NCI-H128 (cell line): ENCODE measurements at regions not wholly inside any gene's neighbourhood (a gene's known extent, or its start where the extent isn't known, plus 50 kb on each side); places are given as distances from the start of the nearest gene placed in this dataset.
"Not testable (repeated sequence)": the region's sequence is repeated elsewhere in the genome, so short reads cannot be mapped to it uniquely, and the experiment has no call there.

Source experiments
- DNase-seq: peaks from one replicate; lab custom pipeline; 2025; ENCODE audit not compliant: unreplicated experiment; lab: John Stamatoyannopoulos, UW

- DNase-seq = no peak
Observed at GRCh38 chr21:35164971-35165483, 115.9 kb upstream of the RUNX1 start.

- no peak for DNase-seq
Observed at GRCh38 chr21:35164380-35164779, 115.3 kb upstream of the RUNX1 start.

DNA sequence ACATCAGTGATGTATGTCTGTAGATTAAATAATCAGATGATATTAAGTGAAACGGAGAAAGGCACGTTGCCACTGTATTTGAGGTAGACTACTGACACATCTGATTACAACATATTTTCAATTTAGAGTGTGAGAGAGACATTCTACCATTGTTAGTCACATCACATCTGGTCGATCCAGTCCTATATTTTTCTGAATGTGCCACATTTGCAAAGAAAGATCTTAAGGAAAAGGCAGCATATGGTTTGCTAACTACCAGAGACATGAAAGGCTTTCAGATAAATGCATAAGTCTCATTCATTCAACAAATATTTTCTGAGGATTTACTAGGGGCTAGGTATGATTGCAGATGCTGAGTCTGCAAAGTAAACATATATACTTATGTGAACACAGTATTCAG, 114.3 kb upstream of the RUNX1 start:
- DNase-seq = no peak

DNA sequence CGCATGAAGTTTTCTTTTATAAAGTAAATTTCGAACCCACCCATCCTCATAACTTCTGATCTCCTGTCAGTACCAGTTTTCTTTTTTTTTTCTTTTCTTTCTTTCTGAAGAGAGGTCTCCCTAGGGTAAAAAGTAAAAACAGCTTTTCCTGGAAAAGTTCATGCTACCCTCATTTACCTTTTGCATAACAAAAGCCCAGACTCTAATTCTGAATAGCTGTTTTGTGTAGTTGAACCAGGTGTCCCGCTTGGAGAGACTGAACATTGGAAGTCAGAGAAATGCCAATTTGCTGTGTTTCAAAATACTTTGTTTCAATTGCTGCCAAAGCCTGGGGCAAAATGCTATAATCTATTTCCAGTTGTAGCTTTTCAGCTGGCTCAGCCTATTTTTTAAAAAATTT, 113.7 kb upstream of the RUNX1 start:
- DNase-seq = no peak

DNA sequence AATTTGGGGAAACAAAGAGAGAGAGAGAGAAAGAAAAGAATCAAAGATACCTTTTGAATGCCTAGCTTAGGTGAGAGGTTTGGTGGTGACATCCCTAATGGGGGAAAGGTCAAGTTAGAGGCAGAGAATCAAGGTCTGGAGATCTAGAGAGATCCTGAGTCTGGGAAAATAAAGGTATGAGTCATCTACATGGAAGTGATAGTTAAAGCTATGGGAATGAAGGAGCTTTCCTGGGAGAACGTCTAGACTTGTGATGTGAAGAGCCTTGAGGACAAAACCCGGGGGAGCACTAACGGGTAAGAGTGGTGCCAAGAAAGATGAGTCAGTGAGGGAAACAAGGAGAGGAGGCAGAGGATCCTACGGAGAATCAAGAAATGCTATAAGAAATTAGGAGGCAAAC, 110.8 kb upstream of the RUNX1 start:
- no peak for DNase-seq

DNA sequence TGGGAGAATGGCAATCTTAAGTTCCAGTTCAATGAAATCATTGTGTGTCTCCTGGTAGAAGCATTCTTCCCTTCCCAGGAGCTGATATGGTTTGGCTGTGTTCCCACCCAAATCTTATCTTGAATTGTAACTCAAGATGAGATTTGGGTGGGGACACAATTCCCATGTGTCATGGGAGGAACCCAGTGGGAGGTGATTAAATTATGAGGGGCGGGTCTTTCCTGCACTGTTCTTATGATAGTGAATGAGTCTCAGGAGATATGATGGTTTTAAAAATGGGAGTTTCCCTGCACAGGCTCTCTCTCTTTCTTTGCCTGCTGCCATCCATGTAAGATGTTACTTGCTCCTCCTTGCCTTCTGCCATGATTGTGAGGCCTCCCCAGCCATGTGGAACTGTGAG, 108.3 kb upstream of the RUNX1 start:
- not testable (repeated sequence) for DNase-seq

GRCh38 chr21:35156293-35157278, 107.5 kb upstream of the RUNX1 start:
- DNase-seq = no peak

DNA sequence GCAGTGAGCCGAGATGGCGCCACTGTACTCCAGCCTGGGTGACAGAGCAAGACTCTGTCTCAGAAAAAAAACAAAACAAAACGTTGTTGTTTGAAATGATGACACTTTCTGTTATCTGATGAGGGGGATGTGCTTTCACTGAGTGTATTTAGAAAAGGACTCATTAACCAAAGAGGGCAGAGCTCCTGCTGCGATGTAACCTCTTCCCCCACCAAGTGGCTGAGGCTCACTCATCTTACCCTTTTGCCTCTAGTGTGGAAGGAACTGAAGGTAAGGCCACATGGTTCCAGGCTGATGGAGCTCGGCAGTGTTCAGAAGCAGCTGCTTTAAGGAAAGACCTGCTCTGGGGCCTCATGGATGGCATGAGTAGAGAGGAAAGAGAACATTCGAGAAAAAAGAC, 105.7 kb upstream of the RUNX1 start:
- no peak for DNase-seq

- no peak for DNase-seq
Observed at GRCh38 chr21:35153671-35154070, 104.6 kb upstream of the RUNX1 start.

DNA sequence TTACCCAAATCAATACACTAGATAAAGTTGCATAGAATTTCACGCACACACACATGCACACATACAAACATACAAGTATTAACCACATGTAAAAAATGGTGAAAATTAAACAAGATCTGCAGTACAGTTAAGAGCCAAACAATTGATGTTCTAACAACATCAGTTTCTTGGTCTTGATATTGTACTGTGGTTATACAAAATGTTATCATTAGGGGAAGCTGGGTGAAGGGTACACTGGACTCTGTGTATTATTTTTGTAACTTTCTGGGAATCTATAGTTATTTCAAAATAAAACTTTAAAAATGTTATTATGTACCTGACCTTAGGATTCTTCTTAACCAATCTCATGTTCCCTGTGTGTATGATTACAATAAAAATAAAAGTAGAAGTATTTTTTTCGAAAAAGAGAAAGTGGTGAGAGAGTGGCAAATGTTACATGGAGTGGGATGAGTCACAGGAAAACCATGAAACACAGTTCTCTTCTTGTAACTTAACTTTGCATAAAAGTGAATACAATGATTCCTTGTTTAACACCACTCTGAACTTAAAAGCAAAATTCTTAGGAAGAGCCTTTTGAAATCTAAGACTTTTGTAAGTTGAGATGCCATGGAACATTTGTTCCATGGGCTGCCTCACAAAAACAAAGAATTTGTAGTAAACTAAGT, 101.6 kb upstream of the RUNX1 start:
- no peak for DNase-seq

DNA sequence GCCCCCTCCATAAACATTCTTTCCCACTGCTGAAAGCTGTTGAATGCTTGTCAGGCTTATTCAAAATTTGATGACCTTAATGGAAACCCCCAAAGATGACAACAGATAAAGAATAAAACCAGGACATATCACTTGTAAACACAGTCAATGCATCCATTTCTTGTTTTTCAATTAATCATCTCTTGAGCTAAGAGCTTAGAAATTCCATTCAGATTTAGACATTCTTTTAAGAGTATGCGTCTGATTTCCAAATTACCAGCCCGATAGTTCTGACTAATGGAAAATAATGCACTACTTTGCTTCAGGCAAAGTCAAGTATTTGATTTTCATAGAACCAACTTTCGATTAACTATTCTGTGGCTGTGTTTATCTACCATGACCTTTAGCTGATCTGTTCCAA, 100.6 kb upstream of the RUNX1 start:
- no peak for DNase-seq

GRCh38 chr21:35147439-35147838, 98.3 kb upstream of the RUNX1 start:
- no peak for DNase-seq

DNA sequence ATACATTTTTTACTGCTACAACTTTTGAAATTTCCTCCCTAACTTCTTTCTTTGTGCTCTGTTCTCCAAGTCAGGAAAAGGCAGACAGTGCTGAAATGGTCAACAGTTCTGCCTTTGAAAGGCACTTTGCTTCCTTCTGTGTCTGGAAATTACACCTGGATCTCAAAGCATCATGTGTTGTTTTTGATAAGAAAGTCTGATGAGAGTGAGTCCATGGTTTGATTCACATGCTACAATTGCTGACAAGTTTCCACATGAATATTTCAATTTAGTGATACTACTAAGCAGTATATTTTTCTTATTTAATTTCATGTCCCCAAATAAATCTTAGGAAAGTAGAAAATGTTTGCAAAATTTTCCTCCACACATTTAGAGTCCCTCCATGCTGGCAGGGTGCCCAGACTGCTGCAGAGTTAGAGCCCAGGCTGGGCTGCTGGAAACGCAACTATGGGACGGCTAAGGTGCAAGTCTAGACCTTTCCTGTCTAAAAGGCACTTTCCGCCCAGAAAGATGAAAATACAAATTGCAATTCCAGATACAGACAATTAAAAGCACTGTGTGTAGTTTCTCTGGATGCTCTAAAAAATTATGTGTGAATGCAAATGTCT, 96.6 kb upstream of the RUNX1 start:
- no peak for DNase-seq

DNA sequence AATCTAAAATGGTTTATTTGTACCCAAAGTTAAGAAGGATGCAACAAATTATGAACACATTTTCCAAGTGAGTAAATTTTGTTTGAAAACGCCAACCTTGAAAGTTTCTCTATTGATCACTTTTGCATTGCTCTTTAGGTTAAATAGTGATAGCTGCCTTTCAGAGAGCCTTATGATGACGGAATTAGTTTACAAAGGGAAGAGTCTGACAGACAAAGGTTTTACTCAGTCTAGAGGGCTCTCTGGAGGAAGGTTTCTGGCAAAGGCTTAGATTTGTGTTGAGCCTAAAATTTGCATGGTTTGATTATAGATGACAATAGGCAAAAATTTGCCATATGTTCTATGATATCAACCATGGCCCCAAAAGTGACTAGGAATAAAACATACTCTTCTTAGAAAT, 95.9 kb upstream of the RUNX1 start:
- no peak for DNase-seq

DNA sequence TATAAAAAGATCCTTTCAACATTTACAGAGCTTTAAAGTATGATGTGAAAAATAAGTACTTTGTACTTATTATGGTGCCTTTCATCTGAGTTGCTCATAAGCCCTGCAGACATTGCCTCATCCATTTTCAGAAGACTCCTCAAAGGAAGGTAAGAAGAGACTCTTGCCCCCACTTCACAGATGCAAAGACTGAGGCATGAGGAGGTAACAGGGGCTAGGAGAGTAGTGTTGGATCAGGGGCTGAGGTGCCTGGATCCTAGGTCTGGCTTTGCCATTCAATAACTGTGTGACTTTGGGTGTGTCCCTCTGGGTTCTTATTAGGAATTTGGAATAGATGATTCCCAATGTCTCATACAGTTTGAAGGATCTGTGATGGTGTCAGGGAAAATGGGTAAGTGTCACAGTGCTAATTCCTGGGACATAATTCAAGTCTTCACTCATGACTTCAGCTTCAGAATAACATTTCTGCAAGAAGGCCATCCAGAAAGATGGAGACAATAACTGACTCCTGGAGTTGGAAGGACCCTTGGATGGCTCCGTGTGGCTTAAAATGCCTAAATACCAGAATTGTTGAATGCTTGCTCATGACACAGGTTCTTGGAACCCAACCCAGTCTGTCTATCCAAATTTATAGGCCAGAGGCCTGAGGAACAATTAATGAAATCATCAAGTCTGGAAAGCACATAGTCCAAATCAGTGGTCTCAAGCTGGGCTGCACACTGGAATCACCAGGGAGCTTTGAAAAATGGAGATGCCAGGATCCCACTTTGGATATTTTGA, 93.1 kb upstream of the RUNX1 start:
- no peak for DNase-seq

- no peak for DNase-seq
Observed at GRCh38 chr21:35139382-35139715, 90.2 kb upstream of the RUNX1 start.

GRCh38 chr21:35138665-35139381, 89.7 kb upstream of the RUNX1 start:
- DNase-seq = no peak

DNA sequence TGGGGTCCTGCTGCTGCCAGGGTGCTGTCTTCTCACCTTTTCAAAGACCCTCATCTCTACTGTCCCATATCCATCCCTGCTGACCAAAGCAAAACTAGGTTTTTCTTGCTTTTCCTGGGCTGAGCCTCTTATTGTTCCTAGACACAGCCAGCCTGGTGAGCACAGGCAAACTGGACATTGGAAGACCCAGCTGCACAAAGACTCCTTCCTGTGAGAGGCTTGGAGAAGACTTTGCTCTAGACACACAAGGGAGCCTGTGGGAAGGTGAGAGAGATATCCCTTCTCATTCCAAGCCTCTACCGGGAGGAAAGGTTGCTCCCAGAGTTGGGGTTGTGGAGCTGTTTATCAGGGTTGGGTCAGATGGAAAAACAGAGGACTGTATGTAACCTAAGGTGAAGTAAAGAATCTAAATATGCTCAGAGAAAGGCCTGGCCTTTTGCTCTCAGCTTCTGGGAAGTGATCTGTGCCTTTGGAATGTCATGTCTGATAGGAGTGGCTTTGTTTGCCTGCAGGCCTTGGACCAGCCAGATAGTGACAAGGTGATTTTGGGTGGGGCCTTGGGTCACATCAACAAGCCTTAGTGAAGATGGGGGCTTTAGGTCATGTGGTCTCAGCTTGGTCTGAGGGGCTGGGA, 87.6 kb upstream of the RUNX1 start:
- DNase-seq = no peak

DNA sequence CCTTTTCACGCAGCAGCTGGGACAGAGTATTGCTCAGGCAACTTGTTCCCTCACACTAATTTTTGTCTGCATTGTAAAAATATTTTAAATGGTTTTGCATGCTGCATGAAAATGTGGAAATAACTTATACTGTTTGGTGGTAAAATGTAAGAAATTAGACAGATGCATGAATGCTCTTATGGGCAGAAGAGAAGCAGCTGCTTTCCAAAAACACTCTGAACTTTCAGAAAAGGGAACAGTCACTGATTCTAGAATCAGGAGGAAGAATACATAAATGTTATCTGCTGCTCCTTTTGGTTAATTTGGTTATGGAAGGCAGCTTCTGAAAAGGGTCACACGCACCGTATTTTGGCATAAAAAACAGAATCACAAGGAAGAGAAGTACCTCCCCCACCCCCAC, 87.0 kb upstream of the RUNX1 start:
- no peak for DNase-seq

DNA sequence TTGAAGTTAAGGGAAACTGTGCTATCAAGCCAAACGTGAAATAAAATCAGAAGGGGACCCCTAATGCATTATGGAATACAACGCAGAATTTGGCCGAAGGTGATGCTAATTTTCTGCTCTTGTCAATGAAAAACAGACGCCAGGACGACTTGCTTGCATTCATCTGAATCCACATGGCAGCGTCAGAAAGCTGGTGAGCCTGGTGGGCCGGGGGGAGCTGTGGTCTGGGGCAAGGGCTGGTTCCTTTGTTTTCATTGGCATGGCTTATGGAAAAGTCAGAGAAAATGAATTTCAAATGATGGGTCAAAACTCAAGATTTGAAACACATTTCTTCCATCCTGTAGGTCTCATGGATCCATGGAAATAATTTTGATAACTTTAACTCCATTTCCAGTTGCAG, 86.4 kb upstream of the RUNX1 start:
- DNase-seq = no peak
